ENCODE measurements at regions not wholly inside any gene's neighbourhood (a gene's known extent, or its start where the extent isn't known, plus 50 kb on each side); places are given as distances from the start of the nearest gene placed in this dataset.

- no peaks in the 10 kb centered on the region for H3K27me3 ChIP-seq
- no peaks in the 10 kb centered on the region for H3K4me1 ChIP-seq
- no peak for TF ChIP-seq POLR2A (IDR thresholded peaks at IDR 0.05)
- TF ChIP-seq CTCF (IDR thresholded peaks at IDR 0.05), result no peak
- WGBS, 2 donors, result 87 to 93% methylated on average over 4 of the region's 4 CpGs
- H3K36me3 ChIP-seq, result no peaks in the 10 kb centered on the region
- DNase-seq, result no peak
- no peak overlapping the region for H3K27ac ChIP-seq
- no peaks in the 10 kb centered on the region for H3K9me3 ChIP-seq
- intact Hi-C loops (cut with DNase I), result no loop called here
- no peak overlapping the region for H3K4me3 ChIP-seq (replicated peaks in 1 of 3)
These were observed 90.5 kb upstream of the FN1 start for GRCh38 chr2:215526341-215526740.

- intact Hi-C loops (cut with DNase I), result no loop called here
- WGBS, 2 donors, result 69 to 89% methylated on average over 1 of the region's 1 CpG
- Histone ChIP-seq H3K27me3 (no peaks in the 10 kb centered on the region), H3K4me1 (no peaks in the 10 kb centered on the region), H3K9me3 (no peaks in the 10 kb centered on the region), H3K27ac (no peak overlapping the region), H3K4me3 (replicated peaks in 1 of 3) (no peak overlapping the region), H3K36me3 (no peaks in the 10 kb centered on the region)
- no peak for TF ChIP-seq CTCF (IDR thresholded peaks at IDR 0.05)
- TF ChIP-seq POLR2A (IDR thresholded peaks at IDR 0.05), result no peak
- no peak for DNase-seq
These were observed 86.4 kb upstream of the FN1 start for GRCh38 chr2:215522237-215522636.

- TF ChIP-seq CTCF (IDR thresholded peaks at IDR 0.05) (no peak), POLR2A (IDR thresholded peaks at IDR 0.05) (no peak)
- 82 to 84% methylated on average over 3 of the region's 3 CpGs for WGBS, 2 donors
- Histone ChIP-seq H3K27ac (no peak overlapping the region), H3K4me3 (replicated peaks in 1 of 3) (no peak overlapping the region), H3K36me3 (no peaks in the 10 kb centered on the region), H3K9me3 (no peaks in the 10 kb centered on the region), H3K4me1 (no peaks in the 10 kb centered on the region), H3K27me3 (no peaks in the 10 kb centered on the region)
- DNase-seq, result no peak
- intact Hi-C loops (cut with DNase I), result no loop called here
These were observed 85.2 kb upstream of the FN1 start for GRCh38 chr2:215521031-215521430.

GRCh38 chr2:215517391-215517790 lies 81.5 kb upstream of the FN1 start:
- 73 to 94% methylated on average over 2 of the region's 2 CpGs for WGBS, 2 donors
- H3K27ac ChIP-seq, result no peak overlapping the region
- no peak for DNase-seq
- H3K9me3 ChIP-seq, result no peaks in the 10 kb centered on the region
- H3K4me1 ChIP-seq, result no peaks in the 10 kb centered on the region
- TF ChIP-seq POLR2A (IDR thresholded peaks at IDR 0.05), result no peak
- TF ChIP-seq CTCF (IDR thresholded peaks at IDR 0.05), result no peak
- intact Hi-C loops (cut with DNase I), result no loop called here
- no peaks in the 10 kb centered on the region for H3K27me3 ChIP-seq
- H3K4me3 ChIP-seq (replicated peaks in 1 of 3), result no peak overlapping the region
- H3K36me3 ChIP-seq, result no peaks in the 10 kb centered on the region

GRCh38 chr2:215514516-215514915 lies 78.6 kb upstream of the FN1 start:
- intact Hi-C loops (cut with DNase I), result no loop called here
- TF ChIP-seq POLR2A (IDR thresholded peaks at IDR 0.05), result no peak
- no peak for TF ChIP-seq CTCF (IDR thresholded peaks at IDR 0.05)
- DNase-seq, result no peak

More at GRCh38 chr2:215514516-215514915, 78.6 kb upstream of the FN1 start:
- H3K27me3 ChIP-seq, result no peaks in the 10 kb centered on the region
- no peaks in the 10 kb centered on the region for H3K36me3 ChIP-seq
- H3K27ac ChIP-seq, result no peak overlapping the region
- no peaks in the 10 kb centered on the region for H3K9me3 ChIP-seq
- no peaks in the 10 kb centered on the region for H3K4me1 ChIP-seq
- no peak overlapping the region for H3K4me3 ChIP-seq (replicated peaks in 1 of 3)
- WGBS, 2 donors, result 86 to 89% methylated on average over 8 to 10 of the region's 16 CpGs
